ENCODE measurements at regions not wholly inside any gene's neighbourhood (a gene's known extent, or its start where the extent isn't known, plus 50 kb on each side); places are given as distances from the start of the nearest gene placed in this dataset.

- TF ChIP-seq CTCF (conservative IDR thresholded peaks at IDR 0.05; ENCODE audit: low read depth in 2 of 2) (no peak), POLR2AphosphoS5 (IDR thresholded peaks at IDR 0.05; ENCODE audit: low read depth) (no peak), REST (IDR thresholded peaks at IDR 0.05; ENCODE audit: unreplicated experiment) (no peak), EZH2 (IDR thresholded peaks at IDR 0.05; ENCODE audit: low read depth, unreplicated experiment) (no peak), JUNB (IDR thresholded peaks at IDR 0.05; ENCODE audit: unreplicated experiment) (no peak), EZH2phosphoT487 (IDR thresholded peaks at IDR 0.05; ENCODE audit: unreplicated experiment) (no peak), ZNF462 (CRISPR knock-in tag; IDR thresholded peaks at IDR 0.05) (no peak), ZNF331 (CRISPR knock-in tag; IDR thresholded peaks at IDR 0.05; ENCODE audit: low read depth) (no peak), NANOG (IDR thresholded peaks at IDR 0.05; ENCODE audit: borderline replicate concordance) (no peak), CREB1 (CRISPR knock-in tag; IDR thresholded peaks at IDR 0.05; ENCODE audit: low read depth) (no peak), ETS1 (IDR thresholded peaks at IDR 0.05) (no peak), STAT1 (IDR thresholded peaks at IDR 0.05; ENCODE audit: unreplicated experiment) (no peak), ZNF114 (CRISPR knock-in tag; IDR thresholded peaks at IDR 0.05) (no peak)
Measured at GRCh38 chr11:116424615-116425261, 348.0 kb downstream of the BUD13 start.
